Colonic mucosa (tissue), 4 donors: ENCODE measurements at regions not wholly inside any gene's neighbourhood (a gene's known extent, or its start where the extent isn't known, plus 50 kb on each side); places are given as distances from the start of the nearest gene placed in this dataset.
"Not testable (repeated sequence)": the region's sequence is repeated elsewhere in the genome, so short reads cannot be mapped to it uniquely, and the experiment has no call there.

Experiments used
- DNase-seq: peaks from one replicate; pipeline ENCODE4 v3.0.0-alpha.2; 2020
- H3K27ac ChIP-seq: fragments of 200-600 bp; one replicate; pipeline ENCODE4 v1.8.0; 2021
- H3K27me3 ChIP-seq: fragments of 200-600 bp; one replicate; pipeline ENCODE4 v1.8.0; 2021
- H3K36me3 ChIP-seq: fragments of 200-600 bp; one replicate; pipeline ENCODE4 v1.8.0; 2021
- H3K4me1 ChIP-seq: fragments of 200-600 bp; one replicate; pipeline ENCODE4 v1.8.0; 2021; ENCODE audit warnings: mild to moderate bottlenecking
- H3K4me3 ChIP-seq: fragments of 200-600 bp; one replicate; pipeline ENCODE4 v1.8.0; 2021
- H3K9ac ChIP-seq, 2 donors: one replicate each; pipeline ENCODE4 v1.7.0; 2013; ENCODE audit warnings: control low read depth in 2 of 2, low read depth in 2 of 2, low read length in 2 of 2
- H3K9me3 ChIP-seq: fragments of 200-600 bp; one replicate; pipeline ENCODE4 v1.8.0; 2021
- intact Hi-C: fragments of 100-400 bp; cut with DNase I; formaldehyde crosslinking; loops from one replicate; pipeline ENCODE4 v1.14.1; 2022
- TF ChIP-seq, protein P1 (sequence below): fragments of 200-600 bp; IDR thresholded peaks from one replicate; pipeline ENCODE4 v1.8.0; 2022; ENCODE audit warnings: antibody characterized with exemption, mild to moderate bottlenecking
- donor health status: healthy.
- donor health status: DM: no; HTN: no; CAD: no.
- donor health status: DM: no; HTN: no; CAD: no.

DNA sequence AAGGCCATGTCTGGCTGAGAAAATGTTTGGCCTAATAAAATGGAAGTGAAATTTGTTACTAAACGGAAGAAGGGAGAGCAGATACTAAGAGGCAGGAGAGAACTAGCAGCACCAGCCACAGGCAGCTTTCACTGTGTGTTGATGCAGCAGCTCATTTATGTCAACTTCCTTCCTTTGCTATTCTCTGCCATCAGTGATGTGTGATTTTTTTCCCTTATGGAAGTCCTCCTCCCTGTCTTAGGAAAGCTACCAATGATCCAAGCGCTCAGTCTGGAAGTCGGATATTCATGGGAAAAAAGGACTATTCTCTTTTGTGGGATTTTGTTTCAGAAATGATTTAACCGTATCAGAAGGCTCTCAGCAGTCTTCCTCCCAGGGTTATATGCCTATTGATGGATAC lies 1629.2 kb downstream of the CDH8 start:
- Histone ChIP-seq H3K27me3 (no peaks in the 10 kb centered on the region), H3K4me3 (no peak overlapping the region), H3K36me3 (no peaks in the 10 kb centered on the region), H3K9ac (no peak overlapping the region), H3K27ac (no peak overlapping the region), H3K9me3 (peaks cover 4% of the 10 kb centered on the region), H3K4me1 (no peaks in the 10 kb centered on the region)
- DNase-seq: no peak
- intact Hi-C loops: no loop called here
- TF ChIP-seq, protein P1, sequence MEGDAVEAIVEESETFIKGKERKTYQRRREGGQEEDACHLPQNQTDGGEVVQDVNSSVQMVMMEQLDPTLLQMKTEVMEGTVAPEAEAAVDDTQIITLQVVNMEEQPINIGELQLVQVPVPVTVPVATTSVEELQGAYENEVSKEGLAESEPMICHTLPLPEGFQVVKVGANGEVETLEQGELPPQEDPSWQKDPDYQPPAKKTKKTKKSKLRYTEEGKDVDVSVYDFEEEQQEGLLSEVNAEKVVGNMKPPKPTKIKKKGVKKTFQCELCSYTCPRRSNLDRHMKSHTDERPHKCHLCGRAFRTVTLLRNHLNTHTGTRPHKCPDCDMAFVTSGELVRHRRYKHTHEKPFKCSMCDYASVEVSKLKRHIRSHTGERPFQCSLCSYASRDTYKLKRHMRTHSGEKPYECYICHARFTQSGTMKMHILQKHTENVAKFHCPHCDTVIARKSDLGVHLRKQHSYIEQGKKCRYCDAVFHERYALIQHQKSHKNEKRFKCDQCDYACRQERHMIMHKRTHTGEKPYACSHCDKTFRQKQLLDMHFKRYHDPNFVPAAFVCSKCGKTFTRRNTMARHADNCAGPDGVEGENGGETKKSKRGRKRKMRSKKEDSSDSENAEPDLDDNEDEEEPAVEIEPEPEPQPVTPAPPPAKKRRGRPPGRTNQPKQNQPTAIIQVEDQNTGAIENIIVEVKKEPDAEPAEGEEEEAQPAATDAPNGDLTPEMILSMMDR: no peak

DNA sequence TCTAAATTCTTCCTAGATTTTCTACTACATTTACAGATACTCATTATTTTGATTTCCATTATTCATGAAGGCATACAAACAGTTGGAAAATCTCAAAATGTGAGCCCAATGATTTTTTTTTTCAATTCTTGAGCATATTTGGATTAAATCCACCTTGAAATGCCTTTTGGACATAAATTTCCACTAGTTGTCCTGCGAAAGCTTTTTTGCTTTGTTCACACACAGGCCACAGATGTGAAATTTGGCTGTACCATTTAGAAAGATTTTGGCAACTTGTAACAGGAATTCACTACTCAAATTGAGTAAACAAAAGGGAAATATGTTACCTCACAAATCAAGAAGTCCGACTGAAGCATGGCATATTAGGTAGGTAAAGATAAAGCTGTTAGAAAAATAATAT lies 1631.0 kb downstream of the CDH8 start:
- Histone ChIP-seq H3K27me3 (no peaks in the 10 kb centered on the region), H3K9me3 (peaks cover 4% of the 10 kb centered on the region), H3K4me3 (no peak overlapping the region), H3K27ac (no peak overlapping the region), H3K36me3 (no peaks in the 10 kb centered on the region), H3K4me1 (no peaks in the 10 kb centered on the region), H3K9ac (no peak overlapping the region)
- DNase-seq: no peak
- intact Hi-C loops: no loop called here
- TF ChIP-seq, protein P1: no peak

DNA sequence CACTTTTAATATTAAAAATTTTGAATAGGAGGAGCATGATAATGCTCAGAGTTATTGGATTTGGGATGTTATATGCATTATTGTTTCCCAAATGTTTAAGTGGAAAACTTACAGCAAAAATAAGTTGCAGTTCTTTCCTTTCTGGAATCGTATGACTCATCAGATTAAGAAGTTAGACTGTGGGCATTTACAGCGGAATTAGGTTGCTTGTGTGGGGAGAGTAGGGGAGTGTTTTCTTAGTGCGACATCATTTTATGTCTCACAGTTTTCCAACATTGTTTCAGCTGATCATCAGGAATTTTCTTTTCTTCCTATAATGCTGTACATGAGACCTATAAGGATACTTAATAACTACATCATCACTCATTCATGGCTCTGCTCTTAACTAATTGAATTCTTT lies 1631.8 kb downstream of the CDH8 start:
- TF ChIP-seq, protein P1: no peak
- no peaks in the 10 kb centered on the region for H3K4me1 ChIP-seq
- no peak overlapping the region for H3K27ac ChIP-seq
- no peak for DNase-seq
- no peaks in the 10 kb centered on the region for H3K27me3 ChIP-seq
- peaks cover 4% of the 10 kb centered on the region for H3K9me3 ChIP-seq
- H3K4me3 ChIP-seq: no peak overlapping the region
- no peak overlapping the region for H3K9ac ChIP-seq
- H3K36me3 ChIP-seq: no peaks in the 10 kb centered on the region
- intact Hi-C loops: no loop called here

DNA sequence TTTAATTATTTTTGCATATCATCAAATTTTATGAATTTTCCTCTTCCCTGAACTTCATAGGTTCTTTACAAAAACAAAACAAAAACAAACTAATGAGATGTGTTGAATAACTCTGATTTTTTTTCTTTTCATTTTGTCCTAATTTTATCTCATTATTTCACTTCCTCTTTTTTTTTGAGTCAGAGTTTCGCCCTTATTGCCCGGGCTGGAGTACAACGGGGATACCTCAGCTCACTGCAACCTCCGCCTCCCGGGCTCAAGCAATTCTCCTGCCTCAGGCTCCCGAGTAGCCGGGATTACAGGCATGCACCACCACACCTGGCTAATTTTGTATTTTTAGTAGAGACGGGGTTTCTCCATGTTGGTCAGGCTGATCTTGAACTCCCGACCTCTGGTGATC lies 1633.3 kb downstream of the CDH8 start:
- H3K4me1 ChIP-seq, H3K9me3 ChIP-seq, intact Hi-C loops: not testable (repeated sequence)

DNA sequence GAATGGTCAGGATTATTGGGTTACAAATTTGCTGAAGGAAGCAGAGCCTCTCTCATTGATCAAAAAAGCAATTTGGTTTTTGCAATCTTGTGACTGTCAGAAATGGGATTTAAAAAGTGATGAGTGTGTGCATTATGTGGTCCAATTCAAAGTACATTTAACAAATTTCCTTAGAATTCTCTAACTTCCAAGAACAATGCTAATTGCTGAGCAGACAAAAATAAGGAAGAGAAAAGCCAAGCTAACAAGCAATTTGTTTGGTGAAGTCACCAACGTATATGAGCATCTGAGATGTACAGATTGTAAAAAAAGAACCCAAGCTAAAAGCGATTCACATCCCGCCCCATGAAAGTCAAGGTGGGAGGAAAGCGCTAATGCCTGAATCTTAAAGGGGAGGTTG lies 1643.9 kb downstream of the CDH8 start:
- no peak for DNase-seq
- H3K27ac ChIP-seq: no peak overlapping the region
- no peaks in the 10 kb centered on the region for H3K36me3 ChIP-seq
- TF ChIP-seq, protein P1: no peak
- H3K27me3 ChIP-seq: no peaks in the 10 kb centered on the region
- no peak overlapping the region for H3K4me3 ChIP-seq
- H3K4me1 ChIP-seq: no peaks in the 10 kb centered on the region
- no peak overlapping the region for H3K9ac ChIP-seq
- intact Hi-C loops: no loop called here
- H3K9me3 ChIP-seq: peaks cover 4% of the 10 kb centered on the region

More for the DNA sequence above, 1633.3 kb downstream of the CDH8 start:
- H3K9ac ChIP-seq, H3K4me3 ChIP-seq, DNase-seq, H3K36me3 ChIP-seq, H3K27ac ChIP-seq, H3K27me3 ChIP-seq: not testable (repeated sequence)

DNA sequence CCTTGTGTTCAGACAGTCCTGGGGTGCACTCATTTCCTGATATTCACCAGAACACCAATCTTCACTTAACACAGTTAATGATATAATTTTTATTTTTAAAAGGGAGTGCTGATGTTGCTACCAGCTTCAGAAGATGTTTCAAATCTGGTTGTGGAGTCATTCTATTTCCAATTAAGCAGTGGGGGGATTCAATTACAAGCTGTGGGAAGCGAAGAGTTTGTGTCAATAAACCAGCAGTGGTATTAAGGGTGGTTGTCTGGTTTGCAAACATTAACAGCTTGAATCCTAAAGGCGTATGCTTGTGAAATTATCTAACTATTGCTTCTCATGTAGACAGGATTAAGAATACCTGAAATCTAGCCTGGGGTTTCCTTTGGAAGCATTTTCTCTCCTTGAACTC lies 1637.5 kb upstream of the GOT2 start:
- no peaks in the 10 kb centered on the region for H3K9me3 ChIP-seq
- H3K36me3 ChIP-seq: no peaks in the 10 kb centered on the region
- no peak overlapping the region for H3K27ac ChIP-seq
- no peak overlapping the region for H3K9ac ChIP-seq
- H3K4me1 ChIP-seq: no peaks in the 10 kb centered on the region
- H3K4me3 ChIP-seq: no peak overlapping the region
- intact Hi-C loops: no loop called here
- TF ChIP-seq, protein P1: no peak
- no peaks in the 10 kb centered on the region for H3K27me3 ChIP-seq
- no peak for DNase-seq
